Endothelial cell (in vitro differentiated cells): ENCODE measurements at regions not wholly inside any gene's neighbourhood (a gene's known extent, or its start where the extent isn't known, plus 50 kb on each side); places are given as distances from the start of the nearest gene placed in this dataset.

Source experiments
- DNase-seq: peaks from one replicate; pipeline ENCODE4 v3.0.0; 2021; ENCODE audit warnings: low spot score
- H3K27ac Mint-ChIP-seq: one replicate; pipeline ENCODE4 v1.8.0; 2021; ENCODE audit warnings: mixed read lengths, inconsistent platforms; ENCODE audit not compliant: unreplicated experiment
- H3K27me3 Mint-ChIP-seq: one replicate; pipeline ENCODE4 v1.8.0; 2021; ENCODE audit warnings: mild to moderate bottlenecking, moderate library complexity, mixed read lengths, inconsistent platforms; ENCODE audit not compliant: unreplicated experiment
- H3K36me3 Mint-ChIP-seq: one replicate; pipeline ENCODE4 v1.8.0; 2021; ENCODE audit warnings: mild to moderate bottlenecking, low read depth, mixed read lengths, inconsistent platforms; ENCODE audit not compliant: unreplicated experiment
- H3K4me1 Mint-ChIP-seq: one replicate; pipeline ENCODE4 v1.8.0; 2021; ENCODE audit warnings: mild to moderate bottlenecking, mixed read lengths, inconsistent platforms; ENCODE audit not compliant: unreplicated experiment
- H3K4me3 Mint-ChIP-seq: one replicate; pipeline ENCODE4 v1.8.0; 2021; ENCODE audit warnings: mild to moderate bottlenecking, mixed read lengths, inconsistent platforms; ENCODE audit not compliant: unreplicated experiment
- H3K9me3 Mint-ChIP-seq: one replicate; pipeline ENCODE4 v1.8.0; 2021; ENCODE audit warnings: mixed read lengths, inconsistent platforms; ENCODE audit not compliant: unreplicated experiment
- TF ChIP-seq, protein P1 (sequence below): fragments of 200-600 bp; sonication (generic); IDR thresholded peaks from one replicate; pipeline ENCODE4 v1.5.0; 2021; ENCODE audit warnings: antibody characterized with exemption; ENCODE audit not compliant: unreplicated experiment

DNA sequence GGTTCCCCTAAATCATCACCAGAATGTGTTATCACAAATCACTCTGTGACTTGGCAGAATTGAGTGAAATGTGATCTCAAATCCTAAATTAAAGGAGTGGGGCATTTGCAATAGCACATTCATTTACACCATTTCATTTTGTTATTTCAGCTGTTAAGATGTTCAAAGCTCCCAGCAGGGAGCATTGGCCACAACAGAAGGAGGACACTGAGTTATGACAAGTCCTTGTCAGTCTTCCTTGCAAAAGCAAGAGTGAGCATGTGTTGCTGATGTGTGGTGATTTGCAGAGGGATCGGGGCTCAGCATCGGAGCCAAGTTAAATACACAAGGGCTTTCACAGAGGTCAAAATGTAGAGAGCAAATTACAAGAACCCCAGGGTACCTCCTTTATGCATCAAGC is 372.2 kb upstream of the CDH5 start:
- H3K4me3 Mint-ChIP-seq, result no peak overlapping the region
- no peak for DNase-seq
- H3K27ac Mint-ChIP-seq, result no peak overlapping the region
- H3K9me3 Mint-ChIP-seq, result no peaks in the 10 kb centered on the region
- no peaks in the 10 kb centered on the region for H3K4me1 Mint-ChIP-seq
- H3K27me3 Mint-ChIP-seq, result no peaks in the 10 kb centered on the region
- H3K36me3 Mint-ChIP-seq, result no peaks in the 10 kb centered on the region
- TF ChIP-seq, protein P1, sequence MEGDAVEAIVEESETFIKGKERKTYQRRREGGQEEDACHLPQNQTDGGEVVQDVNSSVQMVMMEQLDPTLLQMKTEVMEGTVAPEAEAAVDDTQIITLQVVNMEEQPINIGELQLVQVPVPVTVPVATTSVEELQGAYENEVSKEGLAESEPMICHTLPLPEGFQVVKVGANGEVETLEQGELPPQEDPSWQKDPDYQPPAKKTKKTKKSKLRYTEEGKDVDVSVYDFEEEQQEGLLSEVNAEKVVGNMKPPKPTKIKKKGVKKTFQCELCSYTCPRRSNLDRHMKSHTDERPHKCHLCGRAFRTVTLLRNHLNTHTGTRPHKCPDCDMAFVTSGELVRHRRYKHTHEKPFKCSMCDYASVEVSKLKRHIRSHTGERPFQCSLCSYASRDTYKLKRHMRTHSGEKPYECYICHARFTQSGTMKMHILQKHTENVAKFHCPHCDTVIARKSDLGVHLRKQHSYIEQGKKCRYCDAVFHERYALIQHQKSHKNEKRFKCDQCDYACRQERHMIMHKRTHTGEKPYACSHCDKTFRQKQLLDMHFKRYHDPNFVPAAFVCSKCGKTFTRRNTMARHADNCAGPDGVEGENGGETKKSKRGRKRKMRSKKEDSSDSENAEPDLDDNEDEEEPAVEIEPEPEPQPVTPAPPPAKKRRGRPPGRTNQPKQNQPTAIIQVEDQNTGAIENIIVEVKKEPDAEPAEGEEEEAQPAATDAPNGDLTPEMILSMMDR, result no peak

GRCh38 chr16:65991149-65991701 is 375.3 kb upstream of the CDH5 start:
- DNase-seq, result no peak
- Mint-ChIP-seq H3K27ac (no peak overlapping the region), H3K4me1 (no peaks in the 10 kb centered on the region), H3K27me3 (no peaks in the 10 kb centered on the region), H3K4me3 (no peak overlapping the region), H3K36me3 (peaks cover under 1% of the 10 kb centered on the region), H3K9me3 (no peaks in the 10 kb centered on the region)
- TF ChIP-seq, protein P1, result no peak

- no peak overlapping the region for H3K4me3 Mint-ChIP-seq
- TF ChIP-seq, protein P1, result no peak
- H3K4me1 Mint-ChIP-seq, result no peaks in the 10 kb centered on the region
- H3K36me3 Mint-ChIP-seq, result peaks cover 4% of the 10 kb centered on the region
- peaks cover 3% of the 10 kb centered on the region for H3K27me3 Mint-ChIP-seq
- H3K9me3 Mint-ChIP-seq, result no peaks in the 10 kb centered on the region
- DNase-seq, result no peak
- H3K27ac Mint-ChIP-seq, result no peak overlapping the region
Observed at GRCh38 chr16:65989861-65990604, 376.5 kb upstream of the CDH5 start.

GRCh38 chr16:65988024-65988595 is 378.4 kb upstream of the CDH5 start:
- no peak for DNase-seq
- Mint-ChIP-seq H3K36me3 (peaks cover 4% of the 10 kb centered on the region), H3K4me1 (no peaks in the 10 kb centered on the region), H3K4me3 (no peak overlapping the region), H3K27ac (no peak overlapping the region), H3K9me3 (no peaks in the 10 kb centered on the region), H3K27me3 (peaks cover 3% of the 10 kb centered on the region)
- TF ChIP-seq, protein P1, result no peak

- H3K36me3 Mint-ChIP-seq, result peaks cover 4% of the 10 kb centered on the region
- no peaks in the 10 kb centered on the region for H3K9me3 Mint-ChIP-seq
- no peaks in the 10 kb centered on the region for H3K4me1 Mint-ChIP-seq
- DNase-seq, result no peak
- TF ChIP-seq, protein P1, result no peak
- peaks cover 3% of the 10 kb centered on the region for H3K27me3 Mint-ChIP-seq
- no peak overlapping the region for H3K27ac Mint-ChIP-seq
- no peak overlapping the region for H3K4me3 Mint-ChIP-seq
Observed at GRCh38 chr16:65984296-65984695, 382.2 kb upstream of the CDH5 start.
